ENCODE measurements at regions not wholly inside any gene's neighbourhood (a gene's known extent, or its start where the extent isn't known, plus 50 kb on each side); places are given as distances from the start of the nearest gene placed in this dataset.
"Not testable (repeated sequence)": the region's sequence is repeated elsewhere in the genome, so short reads cannot be mapped to it uniquely, and the experiment has no call there.

DNA sequence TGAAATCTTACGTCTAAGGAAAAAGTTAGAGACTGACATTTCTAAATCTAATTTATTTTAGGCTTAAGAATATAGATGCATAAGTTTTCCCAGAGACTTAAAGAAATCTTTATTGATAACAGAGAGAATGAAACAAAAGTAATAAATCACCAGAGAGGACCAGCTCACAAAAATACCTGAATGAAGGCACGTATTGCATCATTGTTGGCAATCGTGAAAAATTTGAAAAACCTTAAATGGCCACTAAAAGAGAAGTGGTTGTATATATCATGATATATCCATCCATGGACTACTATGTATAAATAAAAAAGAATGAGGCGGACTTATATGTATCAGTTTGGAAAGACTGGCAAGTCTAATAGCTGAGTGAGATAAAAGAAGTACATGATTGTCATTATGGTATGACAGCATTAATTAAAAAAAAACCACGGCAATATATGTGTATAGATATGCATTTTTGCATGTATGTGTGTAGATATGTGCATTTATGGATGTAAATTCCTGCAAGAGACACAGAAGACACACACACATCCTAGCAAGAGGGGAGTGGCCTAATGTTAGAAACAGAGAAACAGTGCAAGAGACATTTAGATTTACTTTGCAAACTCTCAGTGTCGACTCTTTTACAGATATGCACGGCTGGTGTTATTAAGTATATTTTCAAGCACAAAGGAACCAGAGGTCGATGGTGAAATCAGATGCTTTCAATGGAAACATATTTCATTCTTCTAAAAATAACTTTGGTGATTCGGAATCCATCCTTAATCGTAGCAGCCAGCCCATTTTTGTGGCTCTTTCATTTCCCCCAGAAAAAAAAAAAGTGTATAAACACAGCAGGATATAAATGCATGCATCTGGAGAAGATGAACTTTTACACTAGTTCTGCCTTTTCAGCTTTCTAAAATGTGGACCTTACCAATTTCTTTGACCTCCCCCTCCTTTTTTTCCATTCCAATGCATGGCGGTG, 156.1 kb upstream of the SALL4 start:
- no peak for DNase-seq (ENCODE audit: low read depth)

DNA sequence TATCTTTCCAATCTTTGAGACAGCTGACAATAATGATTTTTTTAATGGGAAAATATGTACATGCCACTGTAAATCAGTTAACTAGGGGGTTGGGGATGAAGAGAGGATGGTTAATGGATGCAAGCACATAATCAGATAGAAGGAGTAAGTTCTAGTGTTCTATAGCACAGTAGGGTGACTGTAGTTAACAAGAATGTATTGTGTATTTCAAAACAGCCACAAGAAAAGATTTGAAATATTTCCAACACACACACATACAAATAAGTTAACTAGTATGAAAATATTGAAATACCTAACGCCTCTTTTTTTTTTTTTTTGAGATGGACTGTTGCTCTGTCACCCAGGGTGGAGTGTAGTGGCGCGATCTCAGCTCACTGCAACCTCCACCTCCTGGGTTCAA, 153.4 kb upstream of the SALL4 start:
- DNase-seq (ENCODE audit: low read depth), result no peak

DNA sequence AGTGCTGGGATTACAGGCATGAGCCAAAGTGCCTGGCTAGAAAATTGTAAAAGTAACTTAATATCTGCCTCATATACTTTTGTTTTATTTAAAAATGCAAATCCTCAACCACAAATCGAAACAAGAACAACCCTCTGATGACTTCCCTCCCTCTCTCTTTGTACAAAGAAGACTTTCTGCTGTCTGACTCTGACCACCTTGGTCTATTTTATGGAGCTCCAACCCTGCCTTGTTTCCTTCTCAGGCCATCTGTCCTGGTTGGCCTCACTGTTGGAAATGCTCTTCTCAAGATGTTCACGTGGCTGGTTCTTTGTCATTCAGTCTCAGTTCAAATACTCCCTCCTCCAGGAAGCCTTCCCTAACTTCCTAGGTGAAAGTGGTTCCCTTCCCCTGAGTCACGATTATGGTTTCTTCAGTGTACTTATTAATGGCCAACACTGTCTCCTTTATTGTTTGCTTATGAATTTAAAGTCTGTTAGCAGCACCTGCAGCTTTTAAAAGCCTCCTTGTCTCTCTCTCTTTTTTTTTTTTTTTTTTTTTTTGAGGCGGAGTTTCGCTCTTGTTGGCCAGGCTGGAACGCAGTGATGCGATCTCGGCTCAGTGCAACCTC, 151.5 kb upstream of the SALL4 start:
- DNase-seq (ENCODE audit: low read depth), result no peak

DNA sequence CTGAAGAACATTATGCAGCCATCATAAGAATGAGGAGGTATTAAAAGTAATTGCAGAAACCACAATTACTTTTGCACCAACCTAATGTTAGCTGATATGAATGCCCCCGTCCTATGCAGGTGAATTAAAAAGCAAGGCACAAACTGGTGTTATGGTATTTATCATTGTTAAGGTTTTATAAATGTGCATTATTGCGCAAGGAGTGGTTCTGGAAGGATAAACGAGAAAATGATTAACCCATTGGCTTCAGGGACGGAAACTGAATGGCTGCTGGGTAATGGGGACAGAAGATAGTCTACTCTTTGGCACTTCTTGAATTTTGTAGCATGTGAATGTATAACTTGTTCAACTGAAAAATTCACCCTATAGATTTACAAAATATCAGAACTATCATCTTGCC, 148.6 kb upstream of the SALL4 start:
- no peak for DNase-seq (ENCODE audit: low read depth)

DNA sequence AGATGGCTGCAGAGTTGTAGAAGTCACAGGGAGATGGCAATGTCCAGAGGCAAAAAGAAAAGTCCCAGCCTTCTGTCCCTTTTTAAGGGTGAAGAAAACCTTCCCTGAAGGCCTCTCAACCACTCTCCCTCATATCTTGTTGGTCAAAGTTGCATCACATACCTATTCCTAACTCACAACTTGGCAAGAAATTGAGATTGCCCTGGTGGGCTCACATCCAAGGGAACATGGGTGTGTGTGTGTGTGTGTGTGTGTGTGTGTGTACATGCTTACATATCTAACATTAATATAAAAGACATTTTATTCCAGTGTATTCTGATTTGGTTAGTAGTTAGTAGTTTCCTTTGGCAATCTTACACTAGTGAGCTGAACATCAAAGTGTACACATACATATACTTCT, 144.3 kb upstream of the SALL4 start:
- DNase-seq (ENCODE audit: low read depth), result no peak

DNA sequence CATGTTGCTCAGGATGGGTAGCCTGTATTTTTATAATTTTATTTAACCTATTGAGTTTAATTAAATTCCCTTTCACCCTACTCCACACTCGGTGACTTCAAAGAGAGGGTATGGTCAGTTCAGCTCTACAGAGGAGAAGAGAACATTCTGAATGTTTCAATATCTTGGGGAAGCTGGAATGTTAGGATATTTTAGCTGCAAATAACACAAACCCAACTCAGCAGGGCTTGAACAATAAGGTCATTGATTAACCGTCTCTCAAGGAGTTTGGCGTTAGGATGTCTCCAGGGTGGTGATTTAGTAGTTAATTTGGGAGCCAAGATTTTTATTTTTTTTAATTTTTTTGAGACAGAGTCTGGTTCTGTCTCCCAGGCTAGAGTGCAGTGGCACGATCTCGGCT, 143.6 kb upstream of the SALL4 start:
- DNase-seq (ENCODE audit: low read depth), result no peak

DNA sequence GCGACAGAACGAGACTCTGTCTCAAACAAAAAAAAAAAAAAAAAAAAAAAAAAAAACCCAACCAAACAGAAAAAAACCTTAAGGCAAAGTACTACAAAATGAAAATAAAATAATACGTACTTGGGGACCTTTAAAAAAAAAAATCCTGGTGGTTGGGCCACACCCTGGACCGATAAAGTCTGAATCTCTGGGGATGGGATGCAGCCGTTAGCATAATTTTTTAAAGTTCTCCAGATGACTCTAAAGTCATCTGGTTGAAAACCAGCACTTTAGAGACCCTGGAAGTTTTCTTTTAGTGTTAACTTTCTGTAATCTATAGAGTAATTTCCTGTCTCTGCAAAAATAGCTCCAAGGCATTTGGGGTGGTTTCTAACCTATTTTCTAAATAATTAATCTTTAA, 142.9 kb upstream of the SALL4 start:
- no peak for DNase-seq (ENCODE audit: low read depth)

DNA sequence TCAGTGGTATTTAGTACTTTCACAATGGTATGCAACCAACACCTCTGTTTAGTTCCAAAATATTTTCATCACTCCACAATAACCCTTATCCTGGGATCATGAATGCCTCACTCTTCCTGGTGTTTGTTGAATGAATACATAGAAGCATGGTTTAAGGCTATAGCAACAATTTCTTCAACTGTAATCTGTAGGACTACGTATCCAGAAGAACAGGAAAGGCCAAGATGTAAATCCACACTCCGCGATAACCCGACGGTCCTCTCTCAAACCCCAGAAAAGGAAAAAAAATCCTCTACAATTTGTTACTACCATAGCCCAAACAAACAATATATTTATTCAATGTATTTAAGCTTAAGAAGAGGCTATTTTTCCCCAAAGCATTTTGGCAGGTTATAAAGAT, 141.4 kb upstream of the SALL4 start:
- DNase-seq (ENCODE audit: low read depth), result no peak

DNA sequence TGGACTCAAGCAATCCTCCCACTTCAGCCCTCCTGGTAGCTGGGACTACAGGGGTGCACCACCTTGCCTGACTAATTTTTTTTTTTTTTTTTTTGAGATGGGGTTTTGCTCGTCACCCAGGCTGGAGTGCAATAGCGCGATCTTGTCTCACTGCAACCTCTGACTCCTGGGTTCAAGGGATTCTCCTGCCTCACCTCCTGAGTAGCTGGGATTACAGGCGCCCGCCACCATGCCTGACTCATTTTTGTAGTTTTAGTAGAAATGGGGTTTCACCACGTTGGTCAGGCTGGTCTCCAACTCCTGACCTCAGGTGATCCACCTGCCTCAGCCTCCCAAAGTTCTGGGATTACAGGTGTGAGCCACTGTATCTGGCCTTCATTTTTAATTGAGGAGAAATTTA, 141.0 kb upstream of the SALL4 start:
- DNase-seq (ENCODE audit: low read depth), result not testable (repeated sequence)

DNA sequence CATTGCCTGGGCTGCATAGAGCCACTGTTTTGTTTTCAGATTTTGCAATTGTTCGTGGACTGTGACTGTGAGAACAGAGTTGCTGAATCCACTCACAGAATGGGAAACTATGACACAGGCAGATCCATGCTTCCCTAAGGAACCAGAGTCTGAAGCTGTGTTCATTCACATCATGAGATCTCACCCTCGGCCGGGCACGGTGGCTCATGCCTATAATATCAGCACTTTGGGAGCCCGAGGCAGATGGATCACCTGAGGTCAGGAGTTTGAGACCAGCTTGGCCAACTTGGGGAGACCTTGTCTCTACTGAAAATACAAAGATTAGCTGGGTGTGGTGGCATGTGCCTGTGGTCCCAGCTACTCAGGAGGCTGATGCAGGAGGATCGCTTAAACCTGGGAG, 139.2 kb upstream of the SALL4 start:
- no peak for DNase-seq (ENCODE audit: low read depth)

DNA sequence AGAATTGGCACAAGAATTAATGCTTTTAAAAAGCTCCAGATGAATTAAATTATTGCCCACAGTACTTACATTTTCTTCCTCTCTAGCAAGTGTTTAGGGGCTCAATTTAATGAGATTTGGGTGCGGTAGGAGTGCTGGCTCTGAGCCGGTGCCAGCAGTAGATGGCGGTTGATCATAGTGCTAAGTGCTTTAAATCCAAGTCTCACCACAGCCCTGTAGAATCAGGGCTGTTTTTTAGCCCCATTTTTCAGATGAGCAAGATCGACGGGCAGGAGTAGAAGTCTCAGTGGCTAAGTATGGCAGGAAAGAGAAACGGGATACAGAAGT, 136.9 kb upstream of the SALL4 start:
- no peak for DNase-seq (ENCODE audit: low read depth)

DNA sequence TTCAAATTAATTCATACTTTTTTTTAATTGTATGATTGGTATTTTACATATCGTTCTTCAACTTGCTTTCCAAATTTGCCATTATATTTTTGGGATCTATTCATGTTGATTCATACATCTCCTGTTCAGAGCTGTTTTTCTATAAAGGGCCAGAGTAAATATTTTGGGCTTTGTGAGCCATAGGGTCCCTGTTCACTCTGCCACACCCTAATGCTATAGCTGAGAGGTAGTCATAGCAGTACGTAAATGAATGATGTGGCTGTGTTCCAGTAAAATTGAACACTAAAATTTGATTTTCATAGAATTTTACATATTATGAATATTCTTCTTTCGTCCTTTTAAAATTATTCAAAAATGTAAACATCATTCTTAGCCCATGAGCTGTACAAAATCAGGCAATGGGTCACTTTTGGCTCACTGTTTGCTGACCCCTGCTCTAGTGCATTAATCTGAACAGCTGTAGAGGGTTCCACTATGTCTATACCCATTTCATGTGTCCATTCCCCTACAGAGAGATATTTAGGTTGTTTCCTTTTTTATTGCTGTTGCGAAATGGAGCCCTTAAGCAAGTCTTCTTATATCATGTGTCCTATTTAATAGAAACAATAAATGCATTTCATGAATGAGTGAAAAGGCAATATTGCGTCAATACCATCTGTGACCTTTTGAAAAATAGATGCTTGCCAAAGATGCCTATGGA, 136.4 kb upstream of the SALL4 start:
- no peak for DNase-seq (ENCODE audit: low read depth)

DNA sequence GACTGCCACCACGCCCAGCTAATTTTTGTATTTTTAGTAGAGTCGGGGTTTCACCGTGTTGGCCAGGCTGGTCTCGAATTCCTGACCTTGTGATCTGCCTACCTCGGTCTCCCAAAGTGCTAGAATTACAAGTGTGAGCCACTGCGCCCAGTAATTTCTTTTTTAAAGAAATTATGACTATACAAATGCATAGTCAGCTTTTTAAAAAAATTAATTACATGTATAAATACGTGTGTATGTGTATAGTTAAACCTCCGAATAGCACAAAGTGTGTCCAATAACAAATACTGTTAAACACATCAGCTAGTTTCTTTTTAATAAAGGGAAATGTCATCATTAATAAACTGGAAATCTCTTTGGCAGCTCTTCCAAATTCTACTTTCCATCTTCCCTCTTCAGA, 135.5 kb upstream of the SALL4 start:
- no peak for DNase-seq (ENCODE audit: low read depth)

DNA sequence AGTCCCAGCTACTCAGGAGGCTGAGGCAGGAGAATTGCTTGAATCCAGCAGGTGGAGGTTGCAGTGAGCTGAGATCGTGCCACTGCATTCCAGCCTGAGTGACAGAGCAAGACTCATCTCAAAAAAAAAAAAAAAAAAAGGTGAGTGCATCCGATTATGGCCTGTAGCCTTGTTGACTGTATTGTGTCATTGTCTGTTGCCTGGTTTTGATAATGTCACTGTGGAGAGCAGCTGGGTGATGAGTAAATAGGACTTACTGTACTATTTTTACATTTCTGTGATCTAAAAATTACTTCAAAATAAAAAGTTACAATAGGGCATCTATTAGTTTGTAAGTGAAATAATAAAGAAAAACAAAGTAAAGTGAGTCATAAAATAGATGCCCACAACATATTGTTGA, 134.1 kb upstream of the SALL4 start:
- DNase-seq (ENCODE audit: low read depth), result no peak

DNA sequence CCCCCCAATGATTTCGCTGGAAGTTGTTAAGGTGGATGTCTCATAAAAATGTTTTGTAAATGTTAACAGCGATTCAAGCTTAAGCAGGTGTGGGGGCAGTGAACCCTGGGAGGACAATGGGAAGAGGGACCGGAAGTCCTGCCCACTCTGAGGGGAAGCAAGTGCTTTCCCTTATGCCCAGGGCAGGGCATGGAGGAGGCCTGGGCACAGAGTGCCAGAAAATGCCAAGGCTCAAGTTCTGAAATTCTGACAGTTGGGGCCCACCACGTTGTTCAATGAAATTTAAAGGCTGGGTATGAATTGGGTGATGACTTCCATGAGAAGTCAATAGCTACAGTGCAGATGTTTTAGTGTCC, 132.7 kb upstream of the SALL4 start:
- no peak for DNase-seq (ENCODE audit: low read depth)

DNA sequence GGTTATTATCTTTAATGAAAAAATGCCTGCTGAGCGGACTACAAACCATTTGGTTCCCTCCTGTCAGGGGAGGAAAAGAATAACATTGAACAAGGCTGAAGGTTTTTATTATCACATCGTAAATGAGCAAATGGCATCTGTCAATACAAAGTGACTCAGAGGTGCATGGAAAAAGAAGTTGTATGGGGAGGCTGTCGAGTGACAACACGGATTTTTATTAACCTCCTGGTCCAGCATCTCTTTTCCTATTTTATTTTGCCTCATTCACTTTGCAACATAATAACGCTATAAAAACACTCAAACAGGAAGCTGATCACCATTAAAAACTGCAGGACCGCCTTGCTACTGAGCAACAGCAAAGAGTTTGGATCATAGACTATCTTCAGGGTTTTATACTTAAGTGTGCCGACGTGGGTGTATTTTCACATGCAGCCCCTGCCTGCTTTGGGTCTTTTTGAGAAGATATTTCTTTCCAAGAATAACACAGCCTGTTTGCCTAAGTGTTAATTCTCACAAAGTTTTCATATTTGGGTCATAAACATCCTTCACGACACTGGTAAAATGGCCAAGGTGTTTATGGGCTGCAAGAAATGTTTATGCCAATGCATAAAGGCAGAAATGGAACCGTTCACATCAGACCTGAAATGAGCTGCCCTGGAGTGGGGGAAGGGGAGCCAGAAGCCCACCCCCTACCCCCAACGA, 132.1 kb upstream of the SALL4 start:
- DNase-seq (ENCODE audit: low read depth), result no peak

DNA sequence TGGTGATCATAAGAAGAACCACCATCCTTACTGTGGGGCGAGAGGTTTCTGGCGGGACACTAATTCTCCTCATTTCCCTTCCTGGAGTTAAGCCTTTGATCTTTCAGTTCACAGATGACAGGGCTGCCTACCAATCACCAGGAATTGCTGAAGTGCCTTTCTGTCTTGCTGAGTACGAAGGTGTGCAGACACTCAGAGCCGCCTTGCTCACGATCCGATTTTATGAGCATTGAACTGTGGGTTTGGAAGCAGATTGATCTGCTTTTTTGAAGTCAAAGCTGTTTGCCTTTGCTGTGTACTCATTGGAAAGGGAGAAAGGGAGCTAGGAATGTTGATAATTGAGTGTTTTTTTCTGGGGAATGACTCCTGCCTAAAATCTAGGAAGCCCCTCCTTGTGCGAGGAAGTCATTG, 129.1 kb upstream of the SALL4 start:
- DNase-seq (ENCODE audit: low read depth), result peak; percentile 16

DNA sequence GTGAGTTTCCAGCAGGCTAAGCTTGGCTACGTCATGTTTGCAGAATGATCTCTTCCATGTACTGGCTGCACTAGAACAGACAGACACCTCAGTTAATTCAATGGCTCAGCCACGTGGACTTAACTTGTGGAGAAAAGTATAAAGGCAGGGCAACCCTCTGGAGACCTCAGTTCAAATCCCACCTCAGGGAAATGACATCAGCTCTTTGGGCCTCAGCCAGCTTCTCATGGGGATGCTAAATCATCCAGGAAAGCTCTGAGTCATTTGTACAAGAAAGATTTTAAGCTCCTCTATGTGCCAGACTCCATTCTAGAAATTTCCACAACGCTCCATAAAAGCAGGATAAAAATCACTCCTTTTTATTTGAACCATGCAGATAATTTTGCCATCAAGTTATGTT, 128.5 kb upstream of the SALL4 start:
- DNase-seq (ENCODE audit: low read depth), result peak; percentile 85

DNA sequence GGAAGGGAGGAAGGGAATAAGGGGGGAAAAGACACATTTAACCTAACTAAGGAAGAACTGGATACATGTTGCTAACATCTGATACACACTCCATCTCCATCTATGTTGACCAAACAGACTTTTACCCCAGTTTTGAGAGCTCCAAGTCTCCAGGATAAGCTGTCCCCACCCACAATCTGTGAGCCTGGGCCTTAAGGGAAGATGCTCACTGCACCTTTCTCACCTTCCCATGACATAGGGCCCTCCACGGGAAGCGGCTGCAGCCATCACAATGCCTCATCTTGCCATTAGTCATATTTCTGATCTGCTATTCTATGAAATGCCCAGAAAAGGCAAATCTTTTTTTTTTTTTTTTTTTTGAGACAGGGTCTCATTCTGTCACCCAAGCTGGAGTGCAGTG, 126.6 kb upstream of the SALL4 start:
- peak; percentile 14 for DNase-seq (ENCODE audit: low read depth)

DNA sequence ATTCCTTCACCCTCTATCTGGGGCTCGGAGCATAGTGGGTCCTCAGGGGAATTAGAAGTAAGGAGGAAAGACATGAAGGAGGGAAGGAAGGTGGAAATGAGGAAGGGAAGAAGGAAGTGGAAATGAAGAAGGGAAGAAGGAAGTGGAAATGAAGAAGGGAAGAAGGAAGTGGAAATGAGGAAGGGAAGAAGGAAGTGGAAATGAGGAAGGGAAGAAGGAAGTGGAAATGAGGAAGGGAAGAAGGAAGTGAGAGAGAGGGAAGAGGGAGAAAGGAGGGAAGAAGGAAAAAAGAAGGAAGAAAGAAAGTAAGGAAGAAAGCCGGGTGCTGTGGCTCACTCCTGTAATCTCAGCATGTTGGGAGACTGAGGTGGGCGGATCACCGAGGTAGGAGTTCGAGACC, 125.6 kb upstream of the SALL4 start:
- DNase-seq (ENCODE audit: low read depth), result not testable (repeated sequence)

DNA sequence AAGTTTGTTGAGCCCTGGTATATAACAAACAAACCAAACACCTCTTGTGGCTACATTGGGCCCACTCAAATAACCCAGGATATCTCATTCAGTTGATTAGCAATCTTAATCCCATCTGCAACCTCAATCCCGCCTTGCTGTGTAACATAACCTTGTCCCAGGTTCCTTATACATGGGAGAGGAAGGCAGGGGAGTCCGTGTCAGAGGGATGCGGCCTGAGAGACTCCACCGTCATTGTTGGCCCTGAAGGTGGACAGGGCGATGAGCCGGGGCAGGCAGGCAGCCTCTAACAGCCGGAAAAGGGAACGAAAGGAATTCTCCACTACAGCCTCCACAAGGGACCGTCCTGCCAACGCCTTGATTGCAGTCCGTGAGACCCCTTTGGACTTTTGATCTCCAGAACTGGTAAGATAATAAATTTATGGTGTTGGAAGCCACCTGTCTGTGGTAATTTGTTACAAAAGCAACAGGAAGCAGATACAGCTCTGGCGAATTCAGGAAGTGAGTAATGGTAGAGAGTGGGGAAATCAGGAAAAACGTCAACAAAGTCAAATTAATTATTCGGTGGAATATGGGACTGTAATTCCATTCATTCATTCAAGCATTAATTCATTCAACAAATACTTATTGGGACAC, 124.5 kb upstream of the SALL4 start:
- DNase-seq (ENCODE audit: low read depth), result no peak

DNA sequence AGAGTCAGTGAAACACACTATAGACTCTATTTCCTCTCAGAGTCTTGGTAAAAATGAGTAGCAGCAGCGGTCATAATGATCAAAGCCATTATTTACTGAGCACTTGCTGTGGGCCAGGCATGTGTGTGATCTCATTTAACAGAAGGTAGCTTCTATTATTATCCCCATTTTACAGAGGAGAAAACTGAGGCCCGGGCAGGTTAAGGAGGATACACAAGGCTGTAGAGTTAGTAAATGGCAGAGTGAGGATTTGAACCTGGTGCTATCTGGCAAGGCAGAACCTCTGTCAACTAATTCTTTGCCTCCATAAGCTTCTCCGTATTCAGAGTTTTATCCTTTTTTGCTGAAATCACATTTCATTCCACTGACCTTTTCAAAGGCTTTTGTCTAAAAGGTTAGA, 122.2 kb upstream of the SALL4 start:
- DNase-seq (ENCODE audit: low read depth), result no peak
